GM12864 (cell line): ENCODE measurements at regions not wholly inside any gene's neighbourhood (a gene's known extent, or its start where the extent isn't known, plus 50 kb on each side); places are given as distances from the start of the nearest gene placed in this dataset.

Experiments
- DNase-seq: peaks from one replicate; pipeline ENCODE4 v3.0.0-alpha.2; 2011; ENCODE audit warnings: low read depth
- H3K4me3 ChIP-seq: 2 replicates; pipeline ENCODE4 v1.5.1; 2011; ENCODE audit warnings: mild to moderate bottlenecking, low read depth, low read length, control low read depth
- CTCF ChIP-seq: IDR thresholded peaks from 2 replicates; pipeline ENCODE4 v1.5.1; 2011; ENCODE audit warnings: low read depth, mild to moderate bottlenecking, moderate library complexity, low read length, control low read depth, inconsistent platforms; ENCODE audit errors: missing control alignments

GRCh38 chr4:66451741-66452140 lies 781.5 kb upstream of the EPHA5 start:
- no peak for DNase-seq
- no peak for TF ChIP-seq CTCF
- no peak overlapping the region for H3K4me3 ChIP-seq

GRCh38 chr4:66443008-66443407 lies 772.7 kb upstream of the EPHA5 start:
- H3K4me3 ChIP-seq = no peak overlapping the region
- no peak for TF ChIP-seq CTCF
- DNase-seq = no peak

GRCh38 chr4:66439508-66439907 lies 769.2 kb upstream of the EPHA5 start:
- no peak overlapping the region for H3K4me3 ChIP-seq
- TF ChIP-seq CTCF = no peak
- DNase-seq = no peak

- TF ChIP-seq CTCF = no peak
- no peak for DNase-seq
- no peak overlapping the region for H3K4me3 ChIP-seq
Observed at GRCh38 chr4:66433706-66434105, 763.4 kb upstream of the EPHA5 start.

GRCh38 chr4:66430856-66431255 lies 760.6 kb upstream of the EPHA5 start:
- no peak for TF ChIP-seq CTCF
- no peak overlapping the region for H3K4me3 ChIP-seq
- DNase-seq = no peak

GRCh38 chr4:66429276-66429675 lies 759.0 kb upstream of the EPHA5 start:
- no peak for TF ChIP-seq CTCF
- no peak for DNase-seq
- no peak overlapping the region for H3K4me3 ChIP-seq

GRCh38 chr4:66416425-66416824 lies 746.1 kb upstream of the EPHA5 start:
- no peak overlapping the region for H3K4me3 ChIP-seq
- no peak for TF ChIP-seq CTCF
- no peak for DNase-seq
